ENCODE measurements at regions not wholly inside any gene's neighbourhood (a gene's known extent, or its start where the extent isn't known, plus 50 kb on each side); places are given as distances from the start of the nearest gene placed in this dataset.

DNA sequence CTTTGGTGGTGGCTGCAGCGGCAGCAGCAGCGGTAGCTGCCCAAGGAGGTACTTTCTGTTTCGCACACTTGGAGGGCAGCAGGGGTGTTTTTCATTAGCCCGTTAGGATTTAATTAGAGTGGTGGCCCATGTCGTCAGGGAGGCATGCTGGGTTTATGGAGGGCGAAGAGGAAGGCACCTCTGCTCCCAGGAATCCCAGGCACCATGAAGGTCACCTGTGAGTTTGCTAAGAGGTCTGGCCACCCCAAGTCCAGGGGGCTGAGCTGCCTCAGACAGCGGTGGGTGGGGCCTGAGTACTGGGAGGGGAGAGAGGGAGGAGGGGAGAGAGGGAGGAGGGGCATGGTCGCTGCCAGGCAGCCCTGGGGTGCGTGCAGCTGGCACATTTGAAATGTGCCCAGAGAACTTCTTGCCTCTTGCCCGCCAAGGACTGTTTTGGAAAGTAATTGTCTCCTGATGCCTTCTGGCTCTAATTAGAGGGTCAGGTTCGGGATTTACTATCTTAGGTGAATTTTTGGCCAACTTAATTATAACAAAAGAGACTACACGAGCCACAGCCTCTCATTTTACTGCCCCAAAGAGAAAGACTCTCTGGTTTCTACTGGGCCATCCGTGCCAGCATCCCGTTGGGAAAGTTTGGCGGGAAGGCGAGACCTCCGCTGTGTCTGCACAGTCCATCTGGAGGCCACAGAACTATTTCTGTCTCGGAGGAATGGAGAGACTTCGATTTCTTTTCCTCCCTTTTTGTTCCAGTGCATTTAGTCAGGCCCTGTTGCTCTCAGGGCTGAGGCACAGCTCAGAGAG is 62.0 kb downstream of the GLI2 start:
- H3K27ac ChIP-seq (ENCODE audit: low read depth, low read length), result no peak overlapping the region
- no peaks in the 10 kb centered on the region for H3K9me3 ChIP-seq (ENCODE audit: control insufficient read depth in 1 of 2, low read length in 2 of 2)
- no peaks in the 10 kb centered on the region for H3K27me3 ChIP-seq (ENCODE audit: control insufficient read depth in 1 of 2, insufficient read depth in 2 of 2, low read length in 2 of 2)
- no peaks in the 10 kb centered on the region for H3K36me3 ChIP-seq (ENCODE audit: control insufficient read depth in 1 of 2, insufficient read depth in 2 of 2, low read length in 2 of 2)
- H3K4me1 ChIP-seq (ENCODE audit: control insufficient read depth in 1 of 2, insufficient read depth in 2 of 2, low read length in 2 of 2), result no peaks in the 10 kb centered on the region
- H3K9ac ChIP-seq (ENCODE audit: low read depth in 1 of 2, low read length in 2 of 2), result no peak overlapping the region
- H3K4me3 ChIP-seq (ENCODE audit: low read depth in 1 of 2, low read length in 2 of 2), result no peak overlapping the region

DNA sequence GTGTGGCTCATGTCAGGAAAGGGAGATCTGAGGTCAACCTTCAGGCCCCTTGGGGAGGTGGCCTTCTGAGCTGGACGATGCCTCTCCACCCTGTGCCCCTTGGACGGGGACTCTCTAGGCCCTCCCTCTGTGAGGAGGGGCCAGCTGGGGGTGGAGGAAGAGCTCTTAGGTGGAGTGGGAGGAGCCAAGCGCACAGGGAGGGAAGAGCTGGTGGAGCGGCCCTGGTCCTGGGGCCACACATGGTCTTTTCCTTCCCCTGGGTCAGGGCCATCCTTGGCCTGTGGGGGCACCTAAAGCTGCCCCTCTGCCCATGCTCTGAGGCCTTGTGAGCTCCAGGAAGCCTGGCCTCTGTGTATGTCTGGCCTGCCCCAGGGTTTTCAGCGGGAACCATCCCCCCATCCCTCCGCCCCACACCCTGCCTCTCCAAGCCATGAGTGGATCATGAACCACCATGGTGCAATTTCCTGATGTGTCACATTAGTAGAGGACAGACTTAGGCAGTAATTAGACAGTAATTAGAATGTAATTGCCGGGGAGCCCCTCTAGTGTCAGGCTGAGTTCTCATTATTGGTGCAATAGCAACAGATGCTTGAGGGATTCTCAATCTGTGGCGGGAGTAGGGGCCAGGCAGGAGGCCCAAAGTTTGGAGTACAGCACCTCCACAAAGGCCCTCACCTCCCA is 63.0 kb downstream of the GLI2 start:
- Histone ChIP-seq H3K27ac (ENCODE audit: low read depth, low read length) (no peak overlapping the region), H3K4me1 (ENCODE audit: control insufficient read depth in 1 of 2, insufficient read depth in 2 of 2, low read length in 2 of 2) (no peaks in the 10 kb centered on the region), H3K9me3 (ENCODE audit: control insufficient read depth in 1 of 2, low read length in 2 of 2) (no peaks in the 10 kb centered on the region), H3K9ac (ENCODE audit: low read depth in 1 of 2, low read length in 2 of 2) (no peak overlapping the region), H3K36me3 (ENCODE audit: control insufficient read depth in 1 of 2, insufficient read depth in 2 of 2, low read length in 2 of 2) (no peaks in the 10 kb centered on the region), H3K4me3 (ENCODE audit: low read depth in 1 of 2, low read length in 2 of 2) (no peak overlapping the region), H3K27me3 (ENCODE audit: control insufficient read depth in 1 of 2, insufficient read depth in 2 of 2, low read length in 2 of 2) (no peaks in the 10 kb centered on the region)

DNA sequence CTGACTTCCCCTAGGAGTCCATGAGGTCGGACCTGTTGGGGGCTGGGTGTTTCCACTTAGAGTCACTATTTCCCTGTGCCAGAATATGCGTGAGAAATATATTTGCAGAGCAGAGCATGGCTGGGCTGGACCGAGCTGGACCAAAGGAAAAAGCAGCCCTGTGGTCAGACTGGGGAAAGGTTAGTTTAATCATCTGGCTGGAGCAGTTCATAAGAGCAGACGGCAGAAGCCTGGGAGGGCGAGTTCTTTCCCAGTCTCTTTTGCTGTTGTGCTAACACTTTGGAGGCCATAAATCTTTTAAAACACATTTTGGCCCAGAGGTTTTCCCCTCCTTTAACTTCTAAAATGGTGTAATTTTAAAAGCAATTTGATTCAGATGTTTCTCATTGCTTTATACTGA is 66.5 kb downstream of the GLI2 start:
- H3K4me1 ChIP-seq (ENCODE audit: control insufficient read depth in 1 of 2, insufficient read depth in 2 of 2, low read length in 2 of 2), result no peaks in the 10 kb centered on the region
- H3K9ac ChIP-seq (ENCODE audit: low read depth in 1 of 2, low read length in 2 of 2), result no peak overlapping the region
- H3K27ac ChIP-seq (ENCODE audit: low read depth, low read length), result no peak overlapping the region
- no peaks in the 10 kb centered on the region for H3K9me3 ChIP-seq (ENCODE audit: control insufficient read depth in 1 of 2, low read length in 2 of 2)
- no peak overlapping the region for H3K4me3 ChIP-seq (ENCODE audit: low read depth in 1 of 2, low read length in 2 of 2)
- no peaks in the 10 kb centered on the region for H3K27me3 ChIP-seq (ENCODE audit: control insufficient read depth in 1 of 2, insufficient read depth in 2 of 2, low read length in 2 of 2)
- no peaks in the 10 kb centered on the region for H3K36me3 ChIP-seq (ENCODE audit: control insufficient read depth in 1 of 2, insufficient read depth in 2 of 2, low read length in 2 of 2)

DNA sequence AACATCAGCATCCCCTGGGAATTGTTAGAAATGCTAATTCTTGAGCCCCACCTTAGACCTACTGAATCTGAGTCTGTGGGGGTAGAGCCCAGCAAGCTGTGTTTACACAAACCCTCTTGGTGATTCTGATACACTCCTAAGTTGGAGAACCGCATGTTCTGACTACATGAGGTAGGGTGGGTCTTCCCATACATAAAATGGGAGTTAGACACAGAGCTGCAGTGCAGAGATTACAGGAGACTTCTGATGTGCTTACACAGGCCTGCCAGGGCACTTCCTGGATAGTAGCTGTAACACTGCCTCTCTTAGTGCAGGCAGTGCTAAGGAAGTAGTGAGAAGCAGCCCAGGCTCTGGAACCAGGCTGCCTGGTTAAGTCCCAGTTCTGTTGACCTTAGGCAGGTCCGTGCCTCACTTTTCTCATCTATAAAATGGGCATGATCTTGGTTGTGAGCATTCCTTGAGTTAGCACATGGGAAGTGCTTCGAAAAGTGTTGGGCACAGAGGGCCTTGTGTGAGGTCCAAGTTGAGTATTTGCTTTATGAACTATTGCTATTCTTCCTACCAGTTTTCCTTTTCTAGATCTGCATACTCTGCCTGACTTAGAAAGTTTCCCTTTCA is 67.3 kb downstream of the GLI2 start:
- Histone ChIP-seq H3K27ac (ENCODE audit: low read depth, low read length) (no peak overlapping the region), H3K4me1 (ENCODE audit: control insufficient read depth in 1 of 2, insufficient read depth in 2 of 2, low read length in 2 of 2) (no peaks in the 10 kb centered on the region), H3K4me3 (ENCODE audit: low read depth in 1 of 2, low read length in 2 of 2) (no peak overlapping the region), H3K27me3 (ENCODE audit: control insufficient read depth in 1 of 2, insufficient read depth in 2 of 2, low read length in 2 of 2) (no peaks in the 10 kb centered on the region), H3K36me3 (ENCODE audit: control insufficient read depth in 1 of 2, insufficient read depth in 2 of 2, low read length in 2 of 2) (no peaks in the 10 kb centered on the region), H3K9me3 (ENCODE audit: control insufficient read depth in 1 of 2, low read length in 2 of 2) (no peaks in the 10 kb centered on the region), H3K9ac (ENCODE audit: low read depth in 1 of 2, low read length in 2 of 2) (no peak overlapping the region)

DNA sequence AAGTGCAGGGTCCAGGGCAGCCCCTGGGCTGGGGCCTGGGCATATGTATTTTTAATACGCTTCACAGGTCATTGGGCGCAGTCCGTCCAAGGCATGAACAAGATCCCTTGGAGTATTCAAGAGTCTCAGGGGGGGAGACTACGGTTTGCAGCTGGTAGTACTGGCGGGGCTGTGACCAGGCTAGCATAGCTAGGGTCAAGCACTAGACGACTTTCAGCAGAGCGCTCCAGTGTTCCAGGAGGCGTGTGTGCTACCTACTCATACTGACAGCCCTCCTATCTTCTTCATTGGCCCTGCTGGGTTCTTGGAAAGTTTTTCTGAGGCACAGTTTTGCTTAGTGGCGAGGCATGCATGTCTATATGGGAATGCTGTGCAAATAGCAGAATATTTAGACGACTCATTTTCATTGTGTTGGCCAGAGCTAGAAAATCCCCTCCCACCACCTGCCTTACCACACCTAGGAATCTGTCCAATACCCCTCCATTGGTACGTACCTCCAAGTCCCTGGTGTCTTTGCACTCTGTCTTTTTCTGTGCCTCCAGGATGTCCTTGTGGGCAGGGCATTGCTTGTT is 68.2 kb downstream of the GLI2 start:
- Histone ChIP-seq H3K27ac (ENCODE audit: low read depth, low read length) (no peak overlapping the region), H3K9me3 (ENCODE audit: control insufficient read depth in 1 of 2, low read length in 2 of 2) (no peaks in the 10 kb centered on the region), H3K4me1 (ENCODE audit: control insufficient read depth in 1 of 2, insufficient read depth in 2 of 2, low read length in 2 of 2) (no peaks in the 10 kb centered on the region), H3K27me3 (ENCODE audit: control insufficient read depth in 1 of 2, insufficient read depth in 2 of 2, low read length in 2 of 2) (no peaks in the 10 kb centered on the region), H3K9ac (ENCODE audit: low read depth in 1 of 2, low read length in 2 of 2) (no peak overlapping the region), H3K36me3 (ENCODE audit: control insufficient read depth in 1 of 2, insufficient read depth in 2 of 2, low read length in 2 of 2) (no peaks in the 10 kb centered on the region), H3K4me3 (ENCODE audit: low read depth in 1 of 2, low read length in 2 of 2) (no peak overlapping the region)

DNA sequence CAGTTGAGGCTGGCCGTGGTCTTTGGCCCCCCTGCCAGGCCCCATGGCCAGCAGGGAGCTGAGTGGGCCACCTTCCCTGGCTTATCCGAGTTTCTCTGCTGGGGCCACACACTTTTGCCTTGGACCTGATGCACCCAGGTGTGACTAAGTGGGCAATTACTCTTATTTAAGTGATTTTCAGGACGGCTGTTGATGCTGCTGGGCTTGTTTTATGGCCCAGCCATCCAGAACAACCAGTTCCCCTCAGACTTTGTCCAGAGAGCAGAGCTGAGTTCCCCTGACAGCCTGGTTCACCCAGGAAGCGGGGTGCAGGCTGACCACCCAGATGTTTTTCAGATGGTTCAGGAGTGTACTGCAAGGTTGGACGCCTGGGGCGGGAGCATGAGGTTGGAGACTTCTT is 68.8 kb downstream of the GLI2 start:
- Histone ChIP-seq H3K36me3 (ENCODE audit: control insufficient read depth in 1 of 2, insufficient read depth in 2 of 2, low read length in 2 of 2) (no peaks in the 10 kb centered on the region), H3K27me3 (ENCODE audit: control insufficient read depth in 1 of 2, insufficient read depth in 2 of 2, low read length in 2 of 2) (no peaks in the 10 kb centered on the region), H3K9me3 (ENCODE audit: control insufficient read depth in 1 of 2, low read length in 2 of 2) (no peaks in the 10 kb centered on the region), H3K9ac (ENCODE audit: low read depth in 1 of 2, low read length in 2 of 2) (no peak overlapping the region), H3K4me1 (ENCODE audit: control insufficient read depth in 1 of 2, insufficient read depth in 2 of 2, low read length in 2 of 2) (no peaks in the 10 kb centered on the region), H3K4me3 (ENCODE audit: low read depth in 1 of 2, low read length in 2 of 2) (no peak overlapping the region), H3K27ac (ENCODE audit: low read depth, low read length) (no peak overlapping the region)

DNA sequence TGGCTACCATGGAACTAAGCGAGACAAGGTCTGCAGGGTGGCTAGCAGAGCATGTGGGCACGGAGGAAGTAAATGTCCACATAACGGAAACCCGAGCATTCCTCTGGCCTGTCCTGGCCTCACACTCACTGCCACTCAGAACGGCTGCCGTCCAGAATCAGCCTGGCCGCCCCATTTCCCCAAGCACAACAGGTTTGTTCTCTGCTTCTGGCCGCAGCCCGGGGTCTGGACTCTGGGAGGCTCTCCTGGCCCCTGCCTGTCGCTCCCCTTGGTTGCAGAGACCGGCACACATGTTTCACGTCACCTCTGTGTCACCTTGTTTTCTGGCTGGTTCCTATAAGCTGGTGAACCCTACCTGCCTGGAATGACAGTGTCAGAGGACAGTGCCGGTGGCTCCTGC is 69.3 kb downstream of the GLI2 start:
- Histone ChIP-seq H3K9me3 (ENCODE audit: control insufficient read depth in 1 of 2, low read length in 2 of 2) (no peaks in the 10 kb centered on the region), H3K4me1 (ENCODE audit: control insufficient read depth in 1 of 2, insufficient read depth in 2 of 2, low read length in 2 of 2) (no peaks in the 10 kb centered on the region), H3K36me3 (ENCODE audit: control insufficient read depth in 1 of 2, insufficient read depth in 2 of 2, low read length in 2 of 2) (no peaks in the 10 kb centered on the region), H3K27ac (ENCODE audit: low read depth, low read length) (no peak overlapping the region), H3K4me3 (ENCODE audit: low read depth in 1 of 2, low read length in 2 of 2) (no peak overlapping the region), H3K27me3 (ENCODE audit: control insufficient read depth in 1 of 2, insufficient read depth in 2 of 2, low read length in 2 of 2) (no peaks in the 10 kb centered on the region), H3K9ac (ENCODE audit: low read depth in 1 of 2, low read length in 2 of 2) (no peak overlapping the region)

DNA sequence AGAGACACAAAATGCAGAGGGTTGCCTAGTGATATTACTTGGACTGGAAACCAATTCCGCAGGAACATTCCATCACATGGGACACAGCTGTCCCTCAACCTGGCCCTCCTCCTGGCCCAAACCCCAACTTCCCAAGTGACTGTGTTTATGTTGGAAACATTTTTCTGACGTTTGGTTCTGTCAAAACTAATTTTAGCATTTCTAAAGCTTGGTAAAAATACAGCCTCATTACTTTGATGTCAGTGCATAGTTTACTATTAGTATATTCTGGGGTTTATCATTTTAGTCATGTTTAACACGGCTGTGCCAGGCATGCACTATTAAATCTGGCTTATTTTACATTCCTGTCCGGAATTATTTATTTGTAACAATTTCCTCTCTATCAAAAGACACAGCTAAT is 69.9 kb downstream of the GLI2 start:
- no peak overlapping the region for H3K9ac ChIP-seq (ENCODE audit: low read depth in 1 of 2, low read length in 2 of 2)
- H3K4me3 ChIP-seq (ENCODE audit: low read depth in 1 of 2, low read length in 2 of 2), result no peak overlapping the region
- H3K27me3 ChIP-seq (ENCODE audit: control insufficient read depth in 1 of 2, insufficient read depth in 2 of 2, low read length in 2 of 2), result no peaks in the 10 kb centered on the region
- H3K9me3 ChIP-seq (ENCODE audit: control insufficient read depth in 1 of 2, low read length in 2 of 2), result no peaks in the 10 kb centered on the region
- no peaks in the 10 kb centered on the region for H3K4me1 ChIP-seq (ENCODE audit: control insufficient read depth in 1 of 2, insufficient read depth in 2 of 2, low read length in 2 of 2)
- H3K36me3 ChIP-seq (ENCODE audit: control insufficient read depth in 1 of 2, insufficient read depth in 2 of 2, low read length in 2 of 2), result no peaks in the 10 kb centered on the region
- no peak overlapping the region for H3K27ac ChIP-seq (ENCODE audit: low read depth, low read length)

DNA sequence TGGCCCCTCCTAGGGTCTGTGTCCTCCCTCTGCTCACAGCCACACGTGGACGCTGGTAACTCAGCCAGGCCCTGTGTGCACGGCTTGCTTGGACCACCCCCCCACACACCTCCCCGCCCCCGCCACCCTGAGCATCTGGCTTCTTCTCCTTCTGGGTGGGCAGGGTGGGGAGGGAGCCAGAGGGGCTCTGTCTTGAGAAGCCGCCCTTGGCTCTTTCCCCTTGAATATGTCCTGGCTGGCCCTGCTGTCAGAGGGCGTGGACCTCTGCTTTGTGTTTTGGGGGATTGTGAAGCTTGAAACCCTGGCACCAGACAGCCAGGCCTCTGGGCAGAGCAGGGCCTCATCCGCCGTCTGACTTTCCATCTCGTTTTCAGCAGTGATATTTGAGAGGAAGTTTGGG is 72.1 kb downstream of the GLI2 start:
- no peak overlapping the region for H3K27ac ChIP-seq (ENCODE audit: low read depth, low read length)
- no peak overlapping the region for H3K9ac ChIP-seq (ENCODE audit: low read depth in 1 of 2, low read length in 2 of 2)
- H3K4me1 ChIP-seq (ENCODE audit: control insufficient read depth in 1 of 2, insufficient read depth in 2 of 2, low read length in 2 of 2), result no peaks in the 10 kb centered on the region
- H3K36me3 ChIP-seq (ENCODE audit: control insufficient read depth in 1 of 2, insufficient read depth in 2 of 2, low read length in 2 of 2), result no peaks in the 10 kb centered on the region
- H3K9me3 ChIP-seq (ENCODE audit: control insufficient read depth in 1 of 2, low read length in 2 of 2), result no peaks in the 10 kb centered on the region
- H3K4me3 ChIP-seq (ENCODE audit: low read depth in 1 of 2, low read length in 2 of 2), result no peak overlapping the region
- no peaks in the 10 kb centered on the region for H3K27me3 ChIP-seq (ENCODE audit: control insufficient read depth in 1 of 2, insufficient read depth in 2 of 2, low read length in 2 of 2)

DNA sequence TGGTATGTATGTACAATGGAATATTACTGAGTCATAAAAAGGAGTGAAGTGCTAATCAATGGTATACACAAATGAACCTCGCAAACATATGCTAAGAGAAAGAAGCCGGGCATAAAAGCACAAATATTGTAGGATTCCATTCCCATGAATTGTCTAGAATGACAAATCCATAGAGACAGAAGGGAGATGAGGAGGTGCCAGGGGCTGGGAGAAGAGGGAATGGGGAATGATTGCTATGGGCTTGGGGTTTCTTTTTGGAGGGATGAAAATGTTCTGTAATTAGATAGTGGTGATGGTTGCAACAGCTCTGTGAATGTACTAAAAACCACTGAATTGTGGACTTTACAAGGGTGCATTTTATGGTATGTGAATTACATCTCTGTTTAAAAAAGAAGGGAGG is 73.5 kb downstream of the GLI2 start:
- Histone ChIP-seq H3K27me3 (ENCODE audit: control insufficient read depth in 1 of 2, insufficient read depth in 2 of 2, low read length in 2 of 2) (no peaks in the 10 kb centered on the region), H3K9ac (ENCODE audit: low read depth in 1 of 2, low read length in 2 of 2) (no peak overlapping the region), H3K27ac (ENCODE audit: low read depth, low read length) (no peak overlapping the region), H3K36me3 (ENCODE audit: control insufficient read depth in 1 of 2, insufficient read depth in 2 of 2, low read length in 2 of 2) (no peaks in the 10 kb centered on the region), H3K4me3 (ENCODE audit: low read depth in 1 of 2, low read length in 2 of 2) (no peak overlapping the region), H3K9me3 (ENCODE audit: control insufficient read depth in 1 of 2, low read length in 2 of 2) (no peaks in the 10 kb centered on the region), H3K4me1 (ENCODE audit: control insufficient read depth in 1 of 2, insufficient read depth in 2 of 2, low read length in 2 of 2) (no peaks in the 10 kb centered on the region)
